ENCODE measurements at regions not wholly inside any gene's neighbourhood (a gene's known extent, or its start where the extent isn't known, plus 50 kb on each side); places are given as distances from the start of the nearest gene placed in this dataset.

- no peak overlapping the region for H2AFZ ChIP-seq (ENCODE audit: low read depth, low read length)
- H3K79me2 ChIP-seq (ENCODE audit: insufficient read depth, low read length): no peaks in the 10 kb centered on the region
- H3K4me1 ChIP-seq (ENCODE audit: insufficient read depth, low read length): peaks cover 8% of the 10 kb centered on the region
- H3K4me2 ChIP-seq (ENCODE audit: insufficient read depth, low read length): no peak overlapping the region
- H3K27ac ChIP-seq (ENCODE audit: low read length): no peak overlapping the region
- DNase-seq: no peak
- no peak overlapping the region for H3K9ac ChIP-seq (ENCODE audit: low read depth, low read length)
- peaks cover 3% of the 10 kb centered on the region for H3K27me3 ChIP-seq (ENCODE audit: insufficient read depth, low read length, poor library complexity)
- no peak overlapping the region for H3K4me3 ChIP-seq (ENCODE audit: low read depth in 1 of 2, low read length in 2 of 2)
- ATAC-seq (ENCODE audit: insufficient read depth, low read depth): no peak
- TF ChIP-seq EZH2 (IDR thresholded peaks at IDR 0.05; ENCODE audit: borderline replicate concordance, low read depth, low read length, severe bottlenecking): no peak
- no peak for TF ChIP-seq CTCF (IDR thresholded peaks at IDR 0.05; ENCODE audit: borderline replicate concordance, extremely low read depth, low read length, poor library complexity, severe bottlenecking)
- no peaks in the 10 kb centered on the region for H3K36me3 ChIP-seq (ENCODE audit: insufficient read depth, low read length)
- no peaks in the 10 kb centered on the region for H4K20me1 ChIP-seq (ENCODE audit: insufficient read depth, low read length)
- H3K9me3 ChIP-seq (ENCODE audit: insufficient read depth, low read length, severe bottlenecking): no peaks in the 10 kb centered on the region
These were observed 640.7 kb upstream of the MKI67 start for GRCh38 chr10:128766915-128767314.

- no peak for TF ChIP-seq EZH2 (IDR thresholded peaks at IDR 0.05; ENCODE audit: borderline replicate concordance, low read depth, low read length, severe bottlenecking)
- TF ChIP-seq CTCF (IDR thresholded peaks at IDR 0.05; ENCODE audit: borderline replicate concordance, extremely low read depth, low read length, poor library complexity, severe bottlenecking): no peak
- Histone ChIP-seq H3K4me3 (ENCODE audit: low read depth in 1 of 2, low read length in 2 of 2) (no peak overlapping the region), H3K27ac (ENCODE audit: low read length) (no peak overlapping the region), H3K9ac (ENCODE audit: low read depth, low read length) (no peak overlapping the region), H2AFZ (ENCODE audit: low read depth, low read length) (no peak overlapping the region), H3K27me3 (ENCODE audit: insufficient read depth, low read length, poor library complexity) (no peaks in the 10 kb centered on the region), H3K79me2 (ENCODE audit: insufficient read depth, low read length) (no peaks in the 10 kb centered on the region), H3K36me3 (ENCODE audit: insufficient read depth, low read length) (no peaks in the 10 kb centered on the region), H4K20me1 (ENCODE audit: insufficient read depth, low read length) (no peaks in the 10 kb centered on the region), H3K4me2 (ENCODE audit: insufficient read depth, low read length) (no peak overlapping the region), H3K4me1 (ENCODE audit: insufficient read depth, low read length) (no peaks in the 10 kb centered on the region), H3K9me3 (ENCODE audit: insufficient read depth, low read length, severe bottlenecking) (no peaks in the 10 kb centered on the region)
- ATAC-seq (ENCODE audit: insufficient read depth, low read depth) (no peak), DNase-seq (no peak)
These were observed 648.8 kb upstream of the MKI67 start for GRCh38 chr10:128774979-128775378.

GRCh38 chr10:128775743-128776142 lies 649.5 kb upstream of the MKI67 start:
- Histone ChIP-seq H2AFZ (ENCODE audit: low read depth, low read length) (no peak overlapping the region), H4K20me1 (ENCODE audit: insufficient read depth, low read length) (no peaks in the 10 kb centered on the region), H3K79me2 (ENCODE audit: insufficient read depth, low read length) (no peaks in the 10 kb centered on the region), H3K36me3 (ENCODE audit: insufficient read depth, low read length) (no peaks in the 10 kb centered on the region), H3K4me3 (ENCODE audit: low read depth in 1 of 2, low read length in 2 of 2) (no peak overlapping the region), H3K9ac (ENCODE audit: low read depth, low read length) (no peak overlapping the region), H3K9me3 (ENCODE audit: insufficient read depth, low read length, severe bottlenecking) (no peaks in the 10 kb centered on the region), H3K27me3 (ENCODE audit: insufficient read depth, low read length, poor library complexity) (no peaks in the 10 kb centered on the region), H3K27ac (ENCODE audit: low read length) (no peak overlapping the region), H3K4me2 (ENCODE audit: insufficient read depth, low read length) (no peak overlapping the region), H3K4me1 (ENCODE audit: insufficient read depth, low read length) (peaks cover 4% of the 10 kb centered on the region; the same call in 1 of the 2 replicates)
- DNase-seq: no peak
- no peak for ATAC-seq (ENCODE audit: insufficient read depth, low read depth)
- TF ChIP-seq CTCF (IDR thresholded peaks at IDR 0.05; ENCODE audit: borderline replicate concordance, extremely low read depth, low read length, poor library complexity, severe bottlenecking): no peak
- no peak for TF ChIP-seq EZH2 (IDR thresholded peaks at IDR 0.05; ENCODE audit: borderline replicate concordance, low read depth, low read length, severe bottlenecking)
